Naive thymus-derived CD4-positive, alpha-beta T cell (primary cell): ENCODE measurements at regions not wholly inside any gene's neighbourhood (a gene's known extent, or its start where the extent isn't known, plus 50 kb on each side); places are given as distances from the start of the nearest gene placed in this dataset.
"Not testable (repeated sequence)": the region's sequence is repeated elsewhere in the genome, so short reads cannot be mapped to it uniquely, and the experiment has no call there.

Source experiments
- ATAC-seq: fragments of 150-1000 bp; cut with Tn5 transposase; 2 replicates; pipeline ENCODE4 v1.10.0; 2021; ENCODE audit warnings: mild to moderate bottlenecking, moderate library complexity
- CTCF ChIA-PET: fragments of 350-600 bp; sonication (Branson Sonifier 250); formaldehyde crosslinking; loops from one replicate; lab custom pipeline; 2021; ENCODE audit warnings: antibody characterized with exemption; lab: Charles Lee
- POLR2A ChIA-PET: fragments of 350-600 bp; sonication (Branson Sonifier 250); formaldehyde crosslinking; loops from one replicate; lab custom pipeline; 2021; ENCODE audit warnings: antibody characterized with exemption, inconsistent platforms; lab: Charles Lee
- DNase-seq, 9 donors: peaks; one replicate each; pipeline versions ENCODE4 v3.0.0 to v3.0.0-alpha.2; 2020 to 2022; ENCODE audit warnings: mixed read lengths in 1 of 9
- H3K27ac ChIP-seq: one replicate; pipeline ENCODE4 v1.7.0; 2013; ENCODE audit warnings: mild to moderate bottlenecking, low read depth, low read length, moderate library complexity
- H3K27me3 ChIP-seq, 2 donors: one replicate each; pipeline ENCODE4 v1.7.0; 2013; ENCODE audit warnings: low read length in 2 of 2, mild to moderate bottlenecking in 2 of 2, moderate library complexity in 2 of 2; ENCODE audit not compliant: control insufficient read depth in 2 of 2, insufficient read depth in 2 of 2
- H3K36me3 ChIP-seq, 3 experiments: 1 replicate in 2 of 3; 2 replicates in 1 of 3; pipeline ENCODE4 v1.7.0; 2013; ENCODE audit warnings: low read length in 3 of 3, mild to moderate bottlenecking in 3 of 3, moderate library complexity in 1 of 3; ENCODE audit not compliant: insufficient read depth in 3 of 3, control insufficient read depth in 2 of 3
- H3K4me1 ChIP-seq, 2 donors: one replicate each; pipeline ENCODE4 v1.7.0; 2013; ENCODE audit warnings: low read length in 2 of 2, mild to moderate bottlenecking in 2 of 2, moderate library complexity in 1 of 2; ENCODE audit not compliant: control insufficient read depth in 2 of 2, insufficient read depth in 2 of 2
- H3K4me3 ChIP-seq: 2 replicates; pipeline ENCODE4 v1.7.0; 2013; ENCODE audit warnings: mild to moderate bottlenecking, low read length
- H3K9me3 ChIP-seq, 3 experiments: 1 replicate in 2 of 3; 2 replicates in 1 of 3; pipeline ENCODE4 v1.7.0; 2013; ENCODE audit warnings: low read length in 3 of 3; ENCODE audit not compliant: control insufficient read depth in 2 of 3
- H3K27ac Mint-ChIP-seq, 9 donors: one replicate each; pipeline ENCODE4 v1.8.0; 2020 to 2022; ENCODE audit warnings: mixed read lengths in 9 of 9, mild to moderate bottlenecking in 8 of 9, moderate library complexity in 5 of 9, inconsistent platforms in 2 of 9
- H3K27me3 Mint-ChIP-seq, 5 donors: one replicate each; pipeline ENCODE4 v1.8.0; 2021 to 2022; ENCODE audit warnings: mixed read lengths in 5 of 5, mild to moderate bottlenecking in 1 of 5
- H3K36me3 Mint-ChIP-seq, 5 donors: one replicate each; pipeline ENCODE4 v1.8.0; 2020 to 2022; ENCODE audit warnings: mixed read lengths in 5 of 5, mild to moderate bottlenecking in 3 of 5, inconsistent platforms in 1 of 5
- H3K4me1 Mint-ChIP-seq, 7 donors: one replicate each; pipeline ENCODE4 v1.8.0; 2020 to 2022; ENCODE audit warnings: mixed read lengths in 7 of 7, mild to moderate bottlenecking in 3 of 7, inconsistent platforms in 1 of 7
- H3K4me3 Mint-ChIP-seq, 10 donors: one replicate each; pipeline ENCODE4 v1.8.0; 2020 to 2022; ENCODE audit warnings: mild to moderate bottlenecking in 10 of 10, mixed read lengths in 10 of 10, moderate library complexity in 6 of 10, inconsistent platforms in 2 of 10
- H3K9me3 Mint-ChIP-seq, 11 donors: one replicate each; pipeline ENCODE4 v1.8.0; 2020 to 2022; ENCODE audit warnings: mixed read lengths in 11 of 11, mild to moderate bottlenecking in 4 of 11, inconsistent platforms in 1 of 11, moderate library complexity in 1 of 11
- intact Hi-C, 2 donors: fragments of 100-400 bp; cut with micrococcal nuclease; formaldehyde crosslinking; loops; one replicate each; pipeline ENCODE4 v1.15.1; 2023

DNA sequence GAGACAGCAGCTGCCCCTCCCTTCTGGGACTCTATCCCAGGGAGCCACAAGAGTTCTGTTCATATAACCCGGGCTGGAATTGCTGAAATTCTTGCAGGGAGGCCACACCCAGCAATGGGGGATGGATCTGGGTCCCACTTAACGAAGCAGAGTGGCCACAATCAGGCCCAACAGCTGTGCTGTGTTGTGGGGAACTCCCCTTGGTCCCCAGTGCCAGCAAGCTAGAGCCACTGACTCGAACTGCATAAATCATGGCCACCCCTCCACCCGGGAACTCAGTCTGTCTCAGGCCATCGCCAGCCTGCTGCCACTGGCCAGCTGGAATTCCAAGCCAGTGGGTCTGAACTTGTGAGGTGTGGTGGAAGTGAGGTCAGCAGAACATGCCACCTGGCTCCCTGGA lies 111.1 kb downstream of the KLF8 start:
- peak overlapping the region in 4 of 9 donors; percentile 66 to 91 (median 83) for H3K27ac Mint-ChIP-seq
- Histone ChIP-seq H3K4me3 (no peak overlapping the region), H3K36me3 (no peaks in the 10 kb centered on the region), H3K27ac (peak overlapping the region; percentile 21), H3K27me3 (no peaks in the 10 kb centered on the region), H3K4me1 (peaks cover 6 to 21% of the 10 kb centered on the region in 2 donors), H3K9me3 (no peaks in the 10 kb centered on the region)
- ATAC-seq (no peak), DNase-seq (no peak)
- H3K4me3 Mint-ChIP-seq: peak overlapping the region in 5 of 10 donors; percentile 57 to 75 (median 67)
- peaks cover 29 to 63% (median 56%) of the 10 kb centered on the region in 7 donors for H3K4me1 Mint-ChIP-seq
- H3K27me3 Mint-ChIP-seq: no peaks in the 10 kb centered on the region
- H3K36me3 Mint-ChIP-seq: peaks cover 3 to 63% (median 8%) of the 10 kb centered on the region in 5 donors
- intact Hi-C loops: loop anchor here (1.0 to 10.0 kb wide), 2 partner anchors 29 to 52 kb away; no protein-coding TSS in a partner anchor
- peaks cover 0 to 57% (median 17%) of the 10 kb centered on the region in 11 donors for H3K9me3 Mint-ChIP-seq
- POLR2A ChIA-PET: interaction anchor here (1.2 kb wide), 1 partner anchor 16 kb away, joined by 4 read pairs; no protein-coding TSS in a partner anchor
- CTCF ChIA-PET: no interaction called here

DNA sequence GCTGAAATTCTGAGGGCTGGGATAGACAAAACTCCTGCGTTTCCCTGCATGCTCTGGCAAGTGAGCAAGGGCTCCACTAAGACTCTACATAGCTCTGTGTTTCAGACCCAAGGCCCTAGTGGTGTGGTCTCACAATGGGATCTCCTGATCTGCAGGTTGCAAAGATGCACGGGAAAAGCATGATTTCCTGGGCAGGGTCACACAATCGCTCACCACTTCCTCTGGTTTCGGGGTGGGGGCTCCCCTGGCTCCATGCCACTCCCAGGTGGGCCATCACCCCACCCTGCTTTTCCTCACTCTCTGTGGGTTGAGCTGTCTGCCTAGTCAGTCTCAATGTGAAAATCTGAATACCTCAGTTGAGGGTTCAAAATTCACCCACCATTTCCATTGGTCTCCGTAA lies 111.5 kb downstream of the KLF8 start:
- peaks cover 0 to 53% (median 16%) of the 10 kb centered on the region in 11 donors for H3K9me3 Mint-ChIP-seq
- DNase-seq (peak in 2 of 9 donors; percentile 5 to 8), ATAC-seq (peak; percentile 34)
- Histone ChIP-seq H3K4me3 (peak overlapping the region; percentile 34), H3K36me3 (no peaks in the 10 kb centered on the region), H3K4me1 (peaks cover 6 to 21% of the 10 kb centered on the region in 2 donors), H3K27me3 (no peaks in the 10 kb centered on the region), H3K27ac (no peak overlapping the region), H3K9me3 (no peaks in the 10 kb centered on the region)
- peaks cover 29 to 63% (median 56%) of the 10 kb centered on the region in 7 donors for H3K4me1 Mint-ChIP-seq
- H3K27me3 Mint-ChIP-seq: no peaks in the 10 kb centered on the region
- intact Hi-C loops: loop anchor here (1.0 to 10.0 kb wide), 2 partner anchors 29 to 51 kb away; no protein-coding TSS in a partner anchor
- ChIA-PET CTCF (no interaction called here), POLR2A (interaction anchor here (1.2 kb wide), 2 partner anchors 15 to 17 kb away, joined by 3 to 4 read pairs; no protein-coding TSS in a partner anchor)
- peak overlapping the region; percentile 36 to 75 (median 64) for H3K4me3 Mint-ChIP-seq
- peak overlapping the region in 8 of 9 donors; percentile 23 to 91 (median 76) for H3K27ac Mint-ChIP-seq
- peaks cover 3 to 62% (median 8%) of the 10 kb centered on the region in 5 donors for H3K36me3 Mint-ChIP-seq

- CTCF ChIA-PET, intact Hi-C loops, ATAC-seq, H3K27ac Mint-ChIP-seq, H3K9me3 ChIP-seq, H3K4me1 ChIP-seq, H3K4me3 Mint-ChIP-seq, H3K4me3 ChIP-seq, H3K36me3 ChIP-seq, H3K27ac ChIP-seq, H3K27me3 ChIP-seq, DNase-seq, H3K27me3 Mint-ChIP-seq: not testable (repeated sequence)
- Mint-ChIP-seq H3K4me1 (peaks cover 0 to 21% (median 7%) of the 10 kb centered on the region in 7 donors), H3K9me3 (peaks cover 0 to 34% (median 7%) of the 10 kb centered on the region in 11 donors), H3K36me3 (peaks cover 0 to 52% (median 0%) of the 10 kb centered on the region in 5 donors)
- POLR2A ChIA-PET: interaction anchor here (0.6 kb wide), 1 partner anchor 358 kb away, joined by 3 read pairs; no protein-coding TSS in a partner anchor
Measured at GRCh38 chrX:56358145-56358544, 126.0 kb downstream of the KLF8 start.

DNA sequence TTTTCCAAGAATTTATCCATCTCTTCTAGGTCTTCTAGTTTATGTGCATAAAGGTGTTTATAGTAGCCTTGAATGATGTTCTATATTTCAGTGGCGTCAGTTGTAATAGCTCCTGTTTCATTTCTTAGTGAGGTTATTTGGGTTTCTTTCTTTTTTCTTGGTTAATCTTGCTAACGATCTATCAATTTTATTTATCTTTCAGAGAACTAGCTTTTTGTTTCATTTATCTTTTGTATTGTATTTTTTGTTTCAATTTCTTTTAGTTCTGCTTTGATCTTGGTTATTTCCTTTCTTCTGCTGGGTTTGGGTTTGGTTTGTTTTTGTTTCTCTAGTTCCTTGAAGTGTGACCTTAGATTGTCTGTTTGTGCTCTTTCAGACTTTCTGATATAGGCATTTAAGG lies 133.0 kb downstream of the KLF8 start:
- H3K9me3 ChIP-seq, H3K27me3 Mint-ChIP-seq, H3K27ac ChIP-seq, H3K36me3 ChIP-seq, H3K4me3 ChIP-seq, ATAC-seq, H3K27me3 ChIP-seq: not testable (repeated sequence)
- H3K4me1 ChIP-seq: peaks cover 4 to 52% of the 10 kb centered on the region in 2 donors
- DNase-seq: peak in 6 of 9 donors; percentile 13 to 65 (median 47)
- intact Hi-C loops: loop anchor here (1.0 to 5.0 kb wide), 7 partner anchors 14 to 447 kb away; partner anchors contain the start of genes UBQLN2 (in 2 of the 2) and NBDY (in 1 of the 2)
- Mint-ChIP-seq H3K4me3 (peak overlapping the region; percentile 21 to 82 (median 65)), H3K4me1 (peaks cover 19 to 65% (median 59%) of the 10 kb centered on the region in 7 donors), H3K27ac (peak overlapping the region; percentile 73 to 96 (median 82)), H3K9me3 (peaks cover 0 to 19% (median 3%) of the 10 kb centered on the region in 11 donors), H3K36me3 (peaks cover 0 to 40% (median 0%) of the 10 kb centered on the region in 5 donors)
- ChIA-PET POLR2A (interaction anchor here (0.7 kb wide), 1 partner anchor 82 kb away, joined by 3 read pairs; no protein-coding TSS in a partner anchor), CTCF (interaction anchor here (1.6 kb wide), 1 partner anchor 199 kb away, joined by 4 read pairs; no protein-coding TSS in a partner anchor)

- peaks cover 19 to 64% (median 59%) of the 10 kb centered on the region in 7 donors for H3K4me1 Mint-ChIP-seq
- no peaks in the 10 kb centered on the region for H3K36me3 ChIP-seq
- H3K4me3 ChIP-seq: no peak overlapping the region
- peak overlapping the region in 3 of 10 donors; percentile 21 to 53 (median 23) for H3K4me3 Mint-ChIP-seq
- peaks cover 4 to 52% of the 10 kb centered on the region in 2 donors for H3K4me1 ChIP-seq
- DNase-seq (no peak), ATAC-seq (no peak)
- POLR2A ChIA-PET: no interaction called here
- H3K9me3 ChIP-seq: no peaks in the 10 kb centered on the region
- intact Hi-C loops: loop anchor here (5.0 kb wide), 2 partner anchors 195 to 445 kb away; partner anchors contain the start of gene UBQLN2 (in 1 of the 2)
- H3K36me3 Mint-ChIP-seq: peaks cover 0 to 35% (median 0%) of the 10 kb centered on the region in 5 donors
- H3K27me3 ChIP-seq: no peaks in the 10 kb centered on the region
- H3K27ac Mint-ChIP-seq: peak overlapping the region in 7 of 9 donors; percentile 19 to 96 (median 47)
- no peak overlapping the region for H3K27ac ChIP-seq
- no peaks in the 10 kb centered on the region for H3K27me3 Mint-ChIP-seq
- H3K9me3 Mint-ChIP-seq: peaks cover 0 to 15% (median 4%) of the 10 kb centered on the region in 11 donors
- CTCF ChIA-PET: no interaction called here
Measured at GRCh38 chrX:56366901-56367300, 134.7 kb downstream of the KLF8 start.

DNA sequence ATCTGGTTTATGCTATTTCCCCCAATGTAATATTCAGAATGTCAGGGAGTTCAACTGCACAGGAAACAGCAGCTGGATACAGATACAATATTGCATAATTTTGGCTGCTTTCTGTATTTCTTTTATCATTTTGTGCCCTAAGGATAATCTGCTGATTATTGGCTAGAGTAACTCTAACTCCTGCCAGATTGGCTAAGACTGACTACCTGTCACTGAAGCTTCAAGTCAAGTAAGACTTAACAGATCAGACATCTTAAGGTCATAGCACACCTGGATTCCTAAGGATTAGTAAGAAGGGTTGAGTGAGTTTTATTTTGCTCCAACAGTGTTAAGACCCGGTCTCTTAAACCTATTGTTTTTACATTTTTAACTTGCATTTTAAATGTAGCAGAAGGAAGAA lies 136.8 kb downstream of the KLF8 start:
- ATAC-seq: no peak

More for the DNA sequence above, 136.8 kb downstream of the KLF8 start:
- H3K9me3 Mint-ChIP-seq: peaks cover 0 to 19% (median 5%) of the 10 kb centered on the region in 11 donors
- peak overlapping the region in 9 of 10 donors; percentile 2 to 69 (median 45) for H3K4me3 Mint-ChIP-seq
- ChIA-PET CTCF (no interaction called here), POLR2A (no interaction called here)
- Histone ChIP-seq H3K9me3 (no peaks in the 10 kb centered on the region), H3K27ac (no peak overlapping the region), H3K36me3 (no peaks in the 10 kb centered on the region), H3K4me3 (no peak overlapping the region), H3K4me1 (peaks cover 4 to 51% of the 10 kb centered on the region in 2 donors), H3K27me3 (no peaks in the 10 kb centered on the region)
- no peaks in the 10 kb centered on the region for H3K27me3 Mint-ChIP-seq
- intact Hi-C loops: loop anchor here (5.0 kb wide), 2 partner anchors 193 to 443 kb away; partner anchors contain the start of gene UBQLN2 (in 1 of the 2)
- no peak for DNase-seq
- H3K36me3 Mint-ChIP-seq: peaks cover 0 to 25% (median 0%) of the 10 kb centered on the region in 5 donors
- H3K4me1 Mint-ChIP-seq: peaks cover 19 to 56% (median 55%) of the 10 kb centered on the region in 7 donors
- H3K27ac Mint-ChIP-seq: peak overlapping the region in 8 of 9 donors; percentile 14 to 96 (median 78)
